GM21526 (cell line): ENCODE measurements at regions not wholly inside any gene's neighbourhood (a gene's known extent, or its start where the extent isn't known, plus 50 kb on each side); places are given as distances from the start of the nearest gene placed in this dataset.

ENCODE experiments used
- ATAC-seq: cut with Tn5 transposase; IDR thresholded peaks from one replicate; pipeline ENCODE4 v1.9.1; 2021; ENCODE audit warnings: moderate library complexity; ENCODE audit not compliant: unreplicated experiment, low FRiP score

- no peak for ATAC-seq
These were observed 175.8 kb downstream of the IRS1 start for GRCh38 chr2:226623587-226624368.

- no peak for ATAC-seq
These were observed 177.1 kb downstream of the IRS1 start for GRCh38 chr2:226622484-226622883.

- ATAC-seq: no peak
These were observed 179.4 kb downstream of the IRS1 start for GRCh38 chr2:226620176-226620575.

- no peak for ATAC-seq
These were observed 179.9 kb downstream of the IRS1 start for GRCh38 chr2:226619707-226620106.

GRCh38 chr2:226618875-226619605, 180.6 kb downstream of the IRS1 start:
- ATAC-seq: no peak

GRCh38 chr2:226618544-226618874, 181.1 kb downstream of the IRS1 start:
- no peak for ATAC-seq

- no peak for ATAC-seq
These were observed 183.7 kb downstream of the IRS1 start for GRCh38 chr2:226615891-226616290.

- ATAC-seq: no peak
These were observed 187.7 kb downstream of the IRS1 start for GRCh38 chr2:226611944-226612318.

GRCh38 chr2:226611196-226611943, 188.2 kb downstream of the IRS1 start:
- ATAC-seq: no peak

GRCh38 chr2:226609366-226609765, 190.3 kb downstream of the IRS1 start:
- no peak for ATAC-seq

GRCh38 chr2:226608451-226608850, 191.2 kb downstream of the IRS1 start:
- no peak for ATAC-seq

- no peak for ATAC-seq
These were observed 192.2 kb downstream of the IRS1 start for GRCh38 chr2:226607379-226607778.

GRCh38 chr2:226605642-226606041, 194.0 kb downstream of the IRS1 start:
- ATAC-seq: no peak

GRCh38 chr2:226603606-226604005, 196.0 kb downstream of the IRS1 start:
- ATAC-seq: no peak

- no peak for ATAC-seq
These were observed 197.5 kb downstream of the IRS1 start for GRCh38 chr2:226601881-226602662.

- no peak for ATAC-seq
These were observed 198.8 kb downstream of the IRS1 start for GRCh38 chr2:226600802-226601201.

GRCh38 chr2:226600184-226600583, 199.4 kb downstream of the IRS1 start:
- ATAC-seq: no peak

- no peak for ATAC-seq
These were observed 210.6 kb downstream of the IRS1 start for GRCh38 chr2:226589043-226589442.

GRCh38 chr2:226585130-226585561, 214.5 kb downstream of the IRS1 start:
- no peak for ATAC-seq

GRCh38 chr2:226584518-226585055, 215.0 kb downstream of the IRS1 start:
- no peak for ATAC-seq
